ENCODE measurements at regions not wholly inside any gene's neighbourhood (a gene's known extent, or its start where the extent isn't known, plus 50 kb on each side); places are given as distances from the start of the nearest gene placed in this dataset.
A peak's percentile ranks its signal among the peaks of the same experiment; 100 is the strongest.

GRCh38 chr15:70418943-70419342 is 321.2 kb upstream of the TLE3 start:
- no peak for TF ChIP-seq EP300 (conservative IDR thresholded peaks at IDR 0.05; ENCODE audit: poor library complexity, severe bottlenecking)
- TF ChIP-seq CTCF (IDR thresholded peaks at IDR 0.05; ENCODE audit: poor library complexity, severe bottlenecking), result no peak
- no peak for TF ChIP-seq REST (IDR thresholded peaks at IDR 0.05; ENCODE audit: borderline replicate concordance)
- TF ChIP-seq TAF1 (IDR thresholded peaks at IDR 0.05; ENCODE audit: low read depth), result no peak
- TF ChIP-seq RAD21 (conservative IDR thresholded peaks at IDR 0.05), result no peak
- TF ChIP-seq POLR2AphosphoS5 (IDR thresholded peaks at IDR 0.05), result peak; percentile 6
- no peak for TF ChIP-seq SMC3 (conservative IDR thresholded peaks at IDR 0.05; ENCODE audit: poor library complexity)
- no peak for TF ChIP-seq EZH2 (IDR thresholded peaks at IDR 0.05; ENCODE audit: borderline replicate concordance, insufficient read depth, low read length, poor library complexity, severe bottlenecking)

All from neural cell (in vitro differentiated cells).